H7 (cell line): ENCODE measurements at regions not wholly inside any gene's neighbourhood (a gene's known extent, or its start where the extent isn't known, plus 50 kb on each side); places are given as distances from the start of the nearest gene placed in this dataset.

Experiments
- DNase-seq: peaks from one replicate; pipeline ENCODE4 v3.0.0; 2012
- H3K27me3 ChIP-seq: 2 replicates; pipeline ENCODE4 v1.6.0; 2011; ENCODE audit warnings: mild to moderate bottlenecking, low read length; ENCODE audit not compliant: control insufficient read depth, insufficient read depth
- H3K36me3 ChIP-seq: replicated peaks from 2 replicates; pipeline ENCODE4 v1.5.1; 2011; ENCODE audit warnings: low read length; ENCODE audit not compliant: control insufficient read depth, insufficient read depth
- H3K4me3 ChIP-seq: 2 replicates; pipeline ENCODE4 v1.5.1; 2011; ENCODE audit warnings: low read depth, mild to moderate bottlenecking, control low read depth, low read length, moderate library complexity; ENCODE audit not compliant: insufficient read depth

DNA sequence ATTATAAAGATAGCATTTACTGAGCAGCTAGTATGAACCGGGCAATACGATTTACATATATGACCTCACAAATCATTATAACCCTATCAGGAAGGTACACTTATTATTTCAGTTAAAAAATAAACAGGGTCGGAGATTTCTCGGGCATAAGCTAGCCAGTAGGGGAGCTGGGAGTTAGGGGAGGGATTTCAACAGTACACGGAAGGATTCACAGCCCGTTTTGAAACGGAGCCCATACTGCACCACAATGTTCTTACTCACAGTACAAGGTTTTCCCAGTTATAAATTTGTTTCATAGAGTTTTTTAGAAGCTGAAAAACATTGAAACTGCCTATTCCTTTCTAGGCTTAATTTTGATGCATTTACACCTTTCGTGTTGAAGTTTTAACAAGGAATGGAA, 607.1 kb downstream of the HDGFL1 start:
- DNase-seq = no peak
- no peak overlapping the region for H3K4me3 ChIP-seq
- no peaks in the 10 kb centered on the region for H3K27me3 ChIP-seq
- no peaks in the 10 kb centered on the region for H3K36me3 ChIP-seq

DNA sequence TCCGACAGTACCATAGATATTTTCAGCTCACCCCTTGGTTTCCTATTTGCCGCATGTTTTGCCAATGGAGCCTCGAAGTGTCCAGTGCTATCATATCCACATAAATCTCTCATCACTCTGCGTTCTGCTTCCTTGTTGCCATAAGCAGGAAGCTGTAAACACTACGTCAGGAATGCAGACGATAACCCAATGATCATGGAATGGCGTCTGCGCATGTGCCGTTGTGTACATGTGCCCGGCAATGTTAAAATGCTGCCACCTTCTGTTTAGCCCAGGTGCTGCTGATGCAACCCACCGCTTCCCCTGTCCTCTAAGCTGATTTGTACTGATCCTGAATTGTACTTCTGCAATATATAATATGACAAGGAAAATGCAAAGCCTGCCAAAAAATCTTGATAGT, 607.5 kb downstream of the HDGFL1 start:
- Histone ChIP-seq H3K4me3 (no peak overlapping the region), H3K27me3 (no peaks in the 10 kb centered on the region), H3K36me3 (no peaks in the 10 kb centered on the region)
- DNase-seq = no peak

DNA sequence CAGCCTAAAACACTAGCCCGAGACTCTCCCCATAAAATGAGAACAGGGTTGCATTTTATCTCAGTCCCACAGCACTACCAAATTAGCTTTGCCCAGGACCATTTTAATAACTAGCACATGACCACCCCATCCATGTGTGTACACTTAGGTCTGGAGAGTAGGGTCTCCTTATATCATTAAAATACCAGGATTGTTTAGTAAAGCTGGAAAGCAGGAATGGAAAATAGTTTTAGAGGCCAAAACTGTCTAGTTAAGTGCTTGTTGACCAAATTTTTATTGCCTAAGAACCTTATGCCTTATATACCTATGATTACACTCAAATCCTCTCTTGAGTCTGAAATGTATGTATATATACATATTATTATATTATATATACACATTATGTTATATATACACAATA, 608.4 kb downstream of the HDGFL1 start:
- H3K36me3 ChIP-seq = no peaks in the 10 kb centered on the region
- no peak for DNase-seq
- H3K4me3 ChIP-seq = no peak overlapping the region
- H3K27me3 ChIP-seq = no peaks in the 10 kb centered on the region

DNA sequence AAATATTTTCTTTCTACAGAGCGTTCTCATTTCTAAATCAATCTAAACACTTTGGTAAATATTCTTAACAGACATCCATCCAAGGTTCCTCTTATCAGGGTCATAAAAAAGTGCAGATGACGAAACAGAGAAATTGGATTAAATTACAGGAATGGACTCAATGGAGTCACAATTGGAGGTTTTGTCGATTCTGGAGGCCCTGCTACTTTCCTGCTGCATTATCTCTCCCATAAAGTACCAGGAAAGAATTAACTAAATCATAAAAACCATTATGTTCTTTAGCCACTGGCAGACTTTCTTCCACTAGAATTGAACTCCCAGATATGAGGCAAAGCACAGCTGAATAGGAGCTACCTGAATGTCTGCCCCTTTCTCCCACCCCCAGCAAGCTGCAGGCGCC, 610.6 kb downstream of the HDGFL1 start:
- H3K27me3 ChIP-seq = no peaks in the 10 kb centered on the region
- H3K4me3 ChIP-seq = no peak overlapping the region
- no peaks in the 10 kb centered on the region for H3K36me3 ChIP-seq
- no peak for DNase-seq

DNA sequence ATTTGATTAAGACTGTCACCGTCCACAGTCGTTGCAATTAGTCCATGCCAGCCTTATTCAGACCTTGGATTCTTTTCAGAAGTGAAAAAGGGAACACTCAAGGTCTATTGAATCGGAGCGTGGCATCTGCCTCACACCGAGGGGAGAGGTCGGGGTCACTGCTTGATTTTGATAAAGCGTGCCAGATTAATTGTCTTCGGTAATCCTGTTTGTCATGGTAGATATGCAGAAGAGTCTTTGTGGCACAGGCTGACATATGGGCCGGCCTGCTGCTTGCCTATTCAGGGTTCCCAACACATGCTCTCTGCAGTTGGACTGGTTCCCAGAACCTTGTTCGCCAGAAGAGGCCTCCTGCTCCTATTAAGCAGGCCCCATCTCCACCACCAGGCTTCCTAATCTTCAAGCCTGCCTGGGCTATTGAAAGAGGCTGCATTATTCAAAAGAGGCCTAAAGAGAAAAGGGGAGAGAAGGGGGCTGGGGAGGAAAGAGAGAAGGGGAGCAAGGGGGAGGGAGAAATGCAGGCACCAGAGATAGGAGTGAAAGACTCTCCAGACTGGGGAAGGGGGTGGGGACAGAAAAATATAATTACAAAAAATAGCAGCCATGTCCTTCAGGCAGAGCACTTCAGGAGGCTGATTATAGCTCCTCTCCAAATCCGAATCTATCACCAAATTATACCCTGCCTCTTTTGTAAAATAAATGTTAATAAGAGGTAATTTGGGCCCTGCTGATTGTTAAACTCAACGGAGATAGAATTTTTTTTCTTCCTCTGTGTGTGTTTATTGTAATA, 611.3 kb downstream of the HDGFL1 start:
- Histone ChIP-seq H3K36me3 (no peaks in the 10 kb centered on the region), H3K27me3 (no peaks in the 10 kb centered on the region), H3K4me3 (no peak overlapping the region)
- no peak for DNase-seq

DNA sequence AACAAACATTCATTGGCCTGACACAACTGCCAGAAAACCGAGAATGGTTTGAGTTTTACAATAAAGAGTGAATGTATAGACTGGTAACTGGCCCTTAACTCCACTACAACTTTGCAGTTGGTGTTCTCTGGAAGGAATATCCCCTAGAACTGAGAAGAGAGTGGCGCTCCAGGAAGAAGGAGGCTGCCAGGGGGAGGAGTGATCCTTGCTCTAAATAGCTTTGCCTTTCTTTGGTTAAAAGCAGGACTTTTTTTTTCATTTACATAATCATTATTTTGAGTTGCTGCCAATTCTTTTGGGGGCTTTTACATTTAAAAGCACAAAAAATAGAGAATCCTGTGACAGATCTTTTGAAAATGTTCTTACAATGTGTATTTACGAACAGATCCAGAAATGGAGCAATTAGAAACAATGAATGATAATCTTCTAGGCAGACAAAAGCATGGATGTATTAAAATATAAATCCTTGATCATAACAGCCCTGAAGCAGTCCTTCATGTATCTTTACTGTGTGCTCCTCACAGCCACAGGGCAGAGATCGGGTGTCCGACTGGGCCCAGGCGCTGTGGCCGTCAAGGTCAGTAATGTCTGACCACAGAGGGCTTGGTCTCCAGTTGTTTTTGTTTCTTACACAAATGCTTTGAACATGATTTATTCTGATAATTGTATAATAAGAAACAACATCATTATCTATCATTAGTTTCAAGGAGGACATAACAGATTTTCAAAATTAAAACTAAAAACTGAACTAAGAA, 612.2 kb downstream of the HDGFL1 start:
- Histone ChIP-seq H3K27me3 (no peaks in the 10 kb centered on the region), H3K36me3 (no peaks in the 10 kb centered on the region), H3K4me3 (no peak overlapping the region)
- no peak for DNase-seq

DNA sequence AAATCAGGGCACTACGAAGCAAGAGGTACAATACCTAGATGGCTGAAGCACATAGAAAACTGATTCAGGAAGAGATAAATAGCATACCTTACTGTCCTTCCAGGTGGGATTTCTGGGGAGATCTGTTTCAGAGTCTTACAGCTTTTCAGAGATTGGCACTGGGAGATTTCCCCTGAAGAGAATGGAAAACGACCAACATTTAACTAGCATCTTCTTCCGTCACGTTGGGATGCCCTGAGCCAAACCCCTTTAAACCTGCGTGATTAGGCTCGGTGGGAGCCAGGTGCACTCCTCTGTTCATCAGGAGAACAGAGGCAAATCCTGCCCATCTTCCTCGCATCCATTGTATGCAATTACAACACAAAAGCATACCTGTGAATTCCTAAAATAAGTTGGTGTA, 614.5 kb downstream of the HDGFL1 start:
- H3K4me3 ChIP-seq = no peak overlapping the region
- H3K36me3 ChIP-seq = no peaks in the 10 kb centered on the region
- no peak for DNase-seq
- H3K27me3 ChIP-seq = no peaks in the 10 kb centered on the region

DNA sequence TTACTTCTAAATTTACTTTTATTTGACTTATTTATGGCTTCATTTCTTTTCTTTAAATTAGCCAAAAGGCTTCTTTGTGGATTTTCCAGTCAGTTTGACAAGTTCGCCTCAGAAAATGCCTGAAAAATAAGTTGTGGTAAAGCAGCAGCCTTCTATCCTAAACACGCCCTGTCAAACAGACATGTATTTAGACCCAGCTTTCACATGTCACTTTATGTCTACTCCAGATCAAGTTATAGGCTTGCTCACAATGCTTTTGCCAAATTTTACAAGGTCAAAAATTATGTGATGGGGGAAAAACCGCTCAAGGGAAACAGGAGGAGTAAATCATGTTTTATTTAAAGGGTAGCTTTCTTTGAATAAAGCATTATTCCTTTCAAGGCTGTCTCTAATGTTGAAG, 615.0 kb downstream of the HDGFL1 start:
- Histone ChIP-seq H3K27me3 (no peaks in the 10 kb centered on the region), H3K36me3 (no peaks in the 10 kb centered on the region), H3K4me3 (no peak overlapping the region)
- no peak for DNase-seq

DNA sequence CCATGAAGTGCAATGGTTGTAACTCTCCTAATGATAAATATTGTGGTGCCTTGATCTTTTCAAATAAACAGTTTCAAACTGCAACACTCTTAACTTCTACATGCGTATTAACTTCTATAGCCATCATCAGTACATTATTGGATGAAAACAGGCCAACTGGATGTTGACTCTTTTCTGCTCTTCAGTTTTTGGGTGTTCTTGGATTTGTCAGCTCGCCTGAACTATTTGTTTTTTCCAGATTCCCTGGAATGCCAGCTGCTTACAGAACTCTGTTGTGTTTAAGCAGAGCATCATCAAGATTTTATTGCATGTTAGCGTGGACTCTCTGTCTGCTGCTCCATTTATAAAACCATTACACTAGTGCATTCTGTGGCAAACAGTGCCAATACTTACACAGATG, 626.1 kb downstream of the HDGFL1 start:
- H3K27me3 ChIP-seq = no peaks in the 10 kb centered on the region
- DNase-seq = no peak
- no peak overlapping the region for H3K4me3 ChIP-seq
- no peaks in the 10 kb centered on the region for H3K36me3 ChIP-seq

DNA sequence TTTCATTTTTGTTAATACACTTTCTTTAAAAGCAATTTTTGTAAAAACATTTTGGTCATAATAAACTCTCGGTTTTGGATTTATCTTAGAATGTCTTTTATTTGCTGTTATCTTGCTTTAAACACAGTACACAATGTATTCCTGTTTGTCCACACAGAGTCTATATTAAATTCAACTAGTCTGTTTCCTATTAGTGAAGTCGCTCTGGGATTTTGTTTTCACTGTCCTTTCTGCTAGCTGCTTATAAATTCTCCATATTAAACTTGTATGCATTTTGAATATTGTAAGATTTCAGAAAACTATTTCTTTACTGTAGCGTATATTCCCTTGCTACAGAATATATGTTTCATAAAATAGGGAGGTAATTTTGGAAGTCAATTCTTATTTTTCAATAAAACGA, 630.2 kb downstream of the HDGFL1 start:
- DNase-seq = no peak
- H3K4me3 ChIP-seq = no peak overlapping the region
- no peaks in the 10 kb centered on the region for H3K27me3 ChIP-seq
- no peaks in the 10 kb centered on the region for H3K36me3 ChIP-seq

DNA sequence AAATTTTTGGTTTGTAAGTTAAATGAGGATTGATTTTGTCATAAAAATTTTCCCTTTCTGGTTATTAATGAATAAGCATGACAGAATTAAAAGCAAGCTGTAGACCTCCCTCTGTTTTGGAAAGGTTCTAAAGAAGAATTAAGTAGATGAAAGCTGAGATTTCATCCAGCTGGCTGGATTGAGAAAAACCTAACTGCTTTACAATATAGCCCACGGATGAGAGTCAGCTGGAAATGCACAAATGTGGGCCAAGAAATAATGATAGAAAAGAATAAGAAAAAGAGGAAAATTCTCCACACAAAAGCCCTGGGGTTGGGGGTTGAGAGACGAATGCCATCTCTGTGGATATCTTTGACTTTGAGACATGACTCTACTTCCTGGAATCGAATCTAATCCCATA, 631.6 kb downstream of the HDGFL1 start:
- H3K36me3 ChIP-seq = no peaks in the 10 kb centered on the region
- H3K4me3 ChIP-seq = no peak overlapping the region
- H3K27me3 ChIP-seq = no peaks in the 10 kb centered on the region
- no peak for DNase-seq

DNA sequence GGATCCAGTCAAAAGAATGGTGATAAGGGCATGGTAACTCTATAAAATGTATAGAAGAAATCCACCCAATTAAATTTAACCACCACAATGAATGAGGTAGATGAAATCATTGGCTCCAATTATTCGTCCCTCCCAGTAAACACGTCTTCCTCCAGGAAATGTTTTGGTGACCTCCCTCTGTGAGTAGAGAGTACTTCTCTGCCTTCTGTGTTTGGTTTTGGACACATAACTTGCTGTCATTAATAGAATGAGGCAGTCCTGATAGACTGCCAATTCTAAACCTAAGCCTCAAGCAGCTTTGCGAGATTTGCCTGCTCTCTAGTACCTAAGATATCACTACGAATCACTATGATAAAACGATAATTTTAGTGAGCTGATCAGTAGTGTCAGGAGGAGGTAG, 632.8 kb downstream of the HDGFL1 start:
- Histone ChIP-seq H3K36me3 (no peaks in the 10 kb centered on the region), H3K4me3 (no peak overlapping the region), H3K27me3 (no peaks in the 10 kb centered on the region)
- DNase-seq = no peak

DNA sequence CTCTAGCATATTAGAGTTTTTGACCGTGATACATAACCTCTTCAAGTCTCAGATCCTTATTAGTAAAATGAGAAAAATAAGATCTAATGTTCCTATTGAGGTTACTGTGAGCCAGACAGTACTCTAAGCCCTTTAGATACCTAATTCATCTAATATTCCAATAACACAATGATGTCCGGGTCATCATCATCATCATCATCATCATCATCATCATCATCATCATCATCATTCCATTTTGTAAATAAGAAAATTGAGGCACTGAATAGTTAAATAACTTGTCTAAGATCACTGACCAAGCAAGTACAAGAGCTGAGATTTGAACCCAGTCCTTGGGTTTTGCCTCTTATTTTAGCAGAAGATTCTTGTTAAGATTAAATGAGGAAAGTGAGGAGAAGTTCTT, 643.0 kb downstream of the HDGFL1 start:
- Histone ChIP-seq H3K4me3 (no peak overlapping the region), H3K36me3 (no peaks in the 10 kb centered on the region), H3K27me3 (no peaks in the 10 kb centered on the region)
- no peak for DNase-seq

DNA sequence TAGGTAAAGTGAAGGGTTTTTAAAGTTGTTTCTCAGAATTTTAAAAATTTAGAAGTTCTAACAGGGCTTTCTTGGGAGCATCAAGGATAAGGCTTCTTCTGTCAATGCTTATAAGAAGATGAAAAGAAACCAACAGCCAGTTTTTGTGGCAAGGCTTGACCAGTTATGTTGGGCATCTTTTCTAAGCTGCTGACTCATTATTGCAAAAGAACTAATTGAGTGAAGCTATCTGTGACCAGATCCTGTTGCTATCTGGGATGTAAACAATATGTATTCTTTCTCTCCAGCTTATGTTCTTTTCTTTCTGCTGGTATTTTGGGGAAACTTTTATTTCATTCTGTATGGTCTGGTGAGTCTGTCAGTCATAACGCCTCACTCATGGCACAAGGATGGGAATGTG, 643.8 kb downstream of the HDGFL1 start:
- Histone ChIP-seq H3K36me3 (no peaks in the 10 kb centered on the region), H3K27me3 (no peaks in the 10 kb centered on the region), H3K4me3 (no peak overlapping the region)
- DNase-seq = no peak

DNA sequence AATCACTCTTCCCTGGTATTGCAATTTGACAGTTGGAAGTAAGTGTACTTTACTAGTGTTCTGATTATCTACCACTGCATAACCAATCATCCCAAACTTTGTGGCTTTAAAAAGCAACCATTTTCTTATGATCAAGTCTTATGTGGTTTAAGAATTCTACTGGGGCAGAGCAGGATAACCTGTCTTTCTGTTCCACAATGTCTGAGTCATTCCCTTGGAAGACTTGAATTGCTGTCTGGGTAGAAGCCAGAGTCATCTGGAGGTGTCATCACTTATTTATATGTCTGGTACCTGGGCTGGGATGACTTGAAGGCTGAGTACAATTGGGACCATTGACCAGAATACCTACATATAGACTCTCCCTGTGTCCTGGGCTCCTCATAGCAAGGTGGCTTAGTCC, 644.3 kb downstream of the HDGFL1 start:
- no peaks in the 10 kb centered on the region for H3K36me3 ChIP-seq
- H3K4me3 ChIP-seq = no peak overlapping the region
- no peaks in the 10 kb centered on the region for H3K27me3 ChIP-seq
- no peak for DNase-seq
